Psoas muscle (tissue), 7 donors: ENCODE measurements at regions not wholly inside any gene's neighbourhood (a gene's known extent, or its start where the extent isn't known, plus 50 kb on each side); places are given as distances from the start of the nearest gene placed in this dataset.

ENCODE experiments used
- ATAC-seq, 4 donors: fragments of 200-7000 bp; cut with Tn5 transposase; one replicate each; pipeline ENCODE4 v1.9.1; 2020; ENCODE audit warnings: moderate library complexity in 3 of 4, mild to moderate bottlenecking in 2 of 4
- DNase-seq, 2 donors: peaks; one replicate each; pipeline ENCODE4 v3.0.0-alpha.2; 2020
- H3K27ac ChIP-seq: fragments of 200-600 bp; one replicate; pipeline ENCODE4 v1.8.0; 2022
- H3K27me3 ChIP-seq, 3 donors: fragments of 200-600 bp in 1 of 3; one replicate each; pipeline versions ENCODE4 v1.6.1 to v1.8.0; 2013 to 2022; ENCODE audit warnings: low read length in 2 of 3, mild to moderate bottlenecking in 2 of 3, moderate library complexity in 1 of 3; ENCODE audit not compliant: insufficient read depth in 3 of 3
- H3K36me3 ChIP-seq, 2 donors: fragments of 200-600 bp in 1 of 2; one replicate each; pipeline versions ENCODE4 v1.6.1 to v1.8.0; 2013 to 2022; ENCODE audit warnings: low read depth in 1 of 2, mild to moderate bottlenecking in 1 of 2, moderate library complexity in 1 of 2; ENCODE audit not compliant: insufficient read depth in 1 of 2
- H3K4me1 ChIP-seq: fragments of 200-600 bp; one replicate; pipeline ENCODE4 v1.8.0; 2022
- H3K4me3 ChIP-seq: fragments of 200-600 bp; one replicate; pipeline ENCODE4 v1.8.0; 2022; ENCODE audit warnings: mild to moderate bottlenecking
- H3K9me3 ChIP-seq: fragments of 200-600 bp; one replicate; pipeline ENCODE4 v1.8.0; 2022
- WGBS, 3 donors: extraction: QIAGEN DNeasy Blood & Tissue Kit; methylation state at CpG; one replicate each; pipeline versions ENCODE4 v1.1.6 to v1.1.7; 2013; 5-methylcytosine and 5-hydroxymethylcytosine counted together
- intact Hi-C, 2 donors: fragments of 100-400 bp; cut with DNase I; formaldehyde crosslinking; loops; one replicate each; pipeline versions ENCODE4 v1.11.0 to v1.14.2; 2022
- TF ChIP-seq, protein P1 (sequence below): fragments of 200-600 bp; IDR thresholded peaks from one replicate; pipeline ENCODE4 v1.8.0; 2022; ENCODE audit warnings: antibody characterized with exemption
- donor health status: healthy with polysubstance abuse.
- donor health status: DM: no; HTN: no; CAD: no; lungs with moderate emphysema.
- donor health status: Bipolar disorder and iron deficiency.
- donor health status: healthy.
- donor health status: DM: yes; HTN: yes; CAD: no.
- donor health status: DM: no; HTN: no; CAD: no.
- donor health status: DM: yes; HTN: yes; CAD: no.

DNA sequence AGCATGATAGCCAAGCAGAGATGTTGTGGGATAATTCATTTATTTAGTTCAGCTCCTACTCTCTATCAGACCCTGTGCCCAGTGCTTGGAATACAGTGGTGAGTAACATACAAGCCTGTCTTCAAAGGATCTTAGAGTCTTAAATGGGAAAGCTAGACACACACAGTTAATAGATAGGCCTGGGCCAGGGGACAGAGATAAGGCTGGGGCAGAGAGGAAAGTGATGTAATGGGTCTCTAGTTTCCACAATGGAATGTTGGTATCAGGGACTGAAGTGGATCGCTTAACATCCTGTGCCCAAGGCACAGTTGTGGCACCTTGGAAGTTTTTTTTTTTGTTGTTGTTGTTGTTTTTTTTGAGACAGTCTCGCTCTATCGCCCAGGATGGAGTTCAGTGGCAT lies 79.9 kb upstream of the POLG start:
- Histone ChIP-seq H3K9me3 (no peaks in the 10 kb centered on the region), H3K36me3 (no peaks in the 10 kb centered on the region), H3K27me3 (peaks cover 0 to 99% (median 51%) of the 10 kb centered on the region in 3 donors), H3K4me3 (no peak overlapping the region), H3K27ac (no peak overlapping the region), H3K4me1 (no peaks in the 10 kb centered on the region)
- DNase-seq (no peak), ATAC-seq (no peak)
- 79 to 91% (median 80%) methylated on average over 3 of the region's 3 CpGs for WGBS, 3 donors
- TF ChIP-seq, protein P1, sequence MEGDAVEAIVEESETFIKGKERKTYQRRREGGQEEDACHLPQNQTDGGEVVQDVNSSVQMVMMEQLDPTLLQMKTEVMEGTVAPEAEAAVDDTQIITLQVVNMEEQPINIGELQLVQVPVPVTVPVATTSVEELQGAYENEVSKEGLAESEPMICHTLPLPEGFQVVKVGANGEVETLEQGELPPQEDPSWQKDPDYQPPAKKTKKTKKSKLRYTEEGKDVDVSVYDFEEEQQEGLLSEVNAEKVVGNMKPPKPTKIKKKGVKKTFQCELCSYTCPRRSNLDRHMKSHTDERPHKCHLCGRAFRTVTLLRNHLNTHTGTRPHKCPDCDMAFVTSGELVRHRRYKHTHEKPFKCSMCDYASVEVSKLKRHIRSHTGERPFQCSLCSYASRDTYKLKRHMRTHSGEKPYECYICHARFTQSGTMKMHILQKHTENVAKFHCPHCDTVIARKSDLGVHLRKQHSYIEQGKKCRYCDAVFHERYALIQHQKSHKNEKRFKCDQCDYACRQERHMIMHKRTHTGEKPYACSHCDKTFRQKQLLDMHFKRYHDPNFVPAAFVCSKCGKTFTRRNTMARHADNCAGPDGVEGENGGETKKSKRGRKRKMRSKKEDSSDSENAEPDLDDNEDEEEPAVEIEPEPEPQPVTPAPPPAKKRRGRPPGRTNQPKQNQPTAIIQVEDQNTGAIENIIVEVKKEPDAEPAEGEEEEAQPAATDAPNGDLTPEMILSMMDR, result no peak
- intact Hi-C loops, result no loop called here

DNA sequence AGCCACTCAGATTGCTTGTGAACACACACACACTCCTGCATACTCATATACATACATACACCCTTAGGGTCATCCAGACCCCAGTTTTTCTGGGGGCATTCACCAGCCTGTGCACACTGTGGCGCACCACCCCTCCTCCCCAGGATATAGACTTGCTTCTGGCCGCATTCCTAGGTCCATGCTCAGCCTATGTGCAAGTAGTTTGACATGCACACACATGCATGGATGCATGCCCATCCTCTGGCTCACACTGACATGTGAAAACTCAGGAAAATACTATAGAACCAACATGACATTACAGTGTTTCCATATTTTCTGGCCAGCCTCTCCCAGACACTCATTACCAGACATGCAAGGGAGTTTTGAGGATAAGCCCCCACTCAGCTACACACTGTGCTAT lies 79.3 kb upstream of the POLG start:
- Histone ChIP-seq H3K27me3 (peaks cover 0 to 99% (median 57%) of the 10 kb centered on the region in 3 donors), H3K27ac (no peak overlapping the region), H3K4me1 (peaks cover 5% of the 10 kb centered on the region), H3K4me3 (no peak overlapping the region), H3K36me3 (no peaks in the 10 kb centered on the region), H3K9me3 (no peaks in the 10 kb centered on the region)
- no peak for DNase-seq
- intact Hi-C loops, result no loop called here
- TF ChIP-seq, protein P1, result no peak
- ATAC-seq, result no peak
- WGBS, 3 donors, result 30 to 50% (median 45%) methylated on average over 2 of the region's 2 CpGs

DNA sequence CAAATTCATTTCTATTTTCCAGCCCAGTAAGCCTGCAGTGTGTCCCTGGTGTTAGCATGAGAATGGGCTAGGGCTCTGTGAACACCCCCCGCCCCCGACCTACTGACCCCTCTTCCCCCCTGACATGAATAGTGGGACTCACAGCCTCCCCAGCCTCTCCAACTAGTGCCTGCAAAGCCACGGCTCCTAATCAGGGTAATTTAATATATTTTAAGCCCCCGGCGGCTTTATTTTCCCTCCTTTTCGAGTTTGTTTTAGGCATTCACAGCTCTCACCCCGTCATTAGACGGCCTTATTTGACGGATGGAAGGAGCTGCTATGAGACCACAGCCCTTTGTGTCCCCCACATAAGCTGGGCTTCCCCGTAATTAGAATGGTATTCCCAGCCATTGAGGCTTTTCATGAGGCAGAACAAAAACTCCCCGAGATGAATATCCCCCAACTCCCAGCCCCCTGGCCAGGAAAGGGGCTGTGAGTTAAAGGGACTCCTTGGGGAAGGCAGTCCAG lies 78.3 kb upstream of the POLG start:
- Histone ChIP-seq H3K36me3 (no peaks in the 10 kb centered on the region), H3K4me3 (no peak overlapping the region), H3K9me3 (no peaks in the 10 kb centered on the region), H3K27ac (no peak overlapping the region), H3K4me1 (peaks cover 7% of the 10 kb centered on the region), H3K27me3 (peaks cover 0 to 99% (median 61%) of the 10 kb centered on the region in 3 donors)
- TF ChIP-seq, protein P1, result no peak
- DNase-seq, result no peak
- 4 to 7% (median 4%) methylated on average over 11 of the region's 11 CpGs for WGBS, 3 donors
- no peak for ATAC-seq
- intact Hi-C loops, result no loop called here

DNA sequence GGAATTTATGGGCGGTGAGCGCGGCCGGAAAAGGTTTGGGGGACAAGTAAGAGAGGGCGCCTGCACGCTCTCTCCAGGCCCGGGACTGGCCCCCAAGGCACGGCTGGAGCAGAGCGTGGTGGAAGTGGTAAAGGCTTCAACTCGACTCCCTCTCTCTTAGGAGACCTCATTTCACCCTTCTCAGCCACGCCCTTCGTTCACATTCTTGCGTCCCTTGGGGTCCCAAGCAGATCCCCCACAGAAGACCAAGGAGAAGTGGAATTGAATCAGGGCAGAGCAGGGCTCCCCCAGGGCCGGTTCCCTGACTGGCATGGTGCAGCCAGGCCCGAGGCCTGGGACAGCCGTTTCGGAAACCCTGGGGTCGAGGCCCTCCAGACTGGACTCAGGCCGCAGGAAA lies 75.4 kb upstream of the POLG start:
- Histone ChIP-seq H3K4me3 (no peak overlapping the region), H3K27me3 (peaks cover 0 to 99% (median 67%) of the 10 kb centered on the region in 3 donors), H3K9me3 (no peaks in the 10 kb centered on the region), H3K36me3 (no peaks in the 10 kb centered on the region), H3K27ac (no peak overlapping the region), H3K4me1 (peaks cover 18% of the 10 kb centered on the region)
- TF ChIP-seq, protein P1, result no peak
- WGBS, 3 donors, result 10 to 18% (median 12%) methylated on average over 19 of the region's 19 CpGs
- intact Hi-C loops, result no loop called here
- no peak for ATAC-seq
- no peak for DNase-seq
